ENCODE measurements at regions not wholly inside any gene's neighbourhood (a gene's known extent, or its start where the extent isn't known, plus 50 kb on each side); places are given as distances from the start of the nearest gene placed in this dataset.

GRCh38 chr15:85941186-85941855, 138.3 kb upstream of the AGBL1 start:
- DNase-seq (ENCODE audit: low spot score), result no peak

GRCh38 chr15:85942632-85943031, 137.0 kb upstream of the AGBL1 start:
- DNase-seq (ENCODE audit: low spot score), result no peak

GRCh38 chr15:85943151-85943550, 136.5 kb upstream of the AGBL1 start:
- no peak for DNase-seq (ENCODE audit: low spot score)

GRCh38 chr15:85943791-85944190, 135.9 kb upstream of the AGBL1 start:
- no peak for DNase-seq (ENCODE audit: low spot score)

- DNase-seq (ENCODE audit: low spot score), result peak; percentile 76
Observed at GRCh38 chr15:85947021-85947420, 132.7 kb upstream of the AGBL1 start.

DNA sequence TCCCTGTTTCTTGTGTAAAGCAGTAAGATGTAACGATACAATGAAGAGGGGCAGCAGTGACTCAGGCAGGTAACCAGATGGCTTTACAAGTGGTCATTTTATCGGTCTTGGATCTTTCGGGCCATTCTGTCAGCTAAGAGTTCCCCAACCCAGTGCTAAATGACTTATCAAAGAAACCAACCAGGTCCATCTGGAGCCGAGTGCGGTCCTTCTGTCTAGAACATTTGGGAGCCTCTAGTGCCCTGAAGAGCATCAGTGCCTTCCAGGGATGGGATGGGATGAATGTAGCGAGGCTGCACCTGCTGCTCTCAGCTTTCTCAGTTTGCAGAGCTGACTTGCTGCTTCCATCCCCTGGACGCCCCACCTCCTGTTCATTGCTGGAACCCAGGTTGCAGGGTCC, 131.7 kb upstream of the AGBL1 start:
- no peak for DNase-seq (ENCODE audit: low spot score)

DNA sequence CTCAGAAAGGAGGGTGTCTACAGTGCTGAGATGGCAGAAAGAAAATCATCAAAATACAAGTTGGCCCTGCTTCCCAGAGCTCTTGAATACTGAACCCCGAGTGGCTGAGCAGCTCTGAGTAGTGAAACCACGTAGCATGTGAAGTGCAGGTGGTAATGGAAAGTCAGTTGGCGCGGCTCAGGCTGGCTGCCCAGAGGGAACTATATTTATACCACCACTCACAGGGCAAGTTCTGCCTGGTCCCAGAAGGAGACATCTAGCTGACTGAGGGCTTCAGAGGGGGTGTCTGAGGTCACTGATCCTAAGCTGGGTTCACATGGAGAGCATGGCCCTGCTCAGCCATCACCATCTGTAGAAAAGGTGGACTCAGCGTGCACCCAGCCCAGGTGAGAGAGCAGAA, 129.6 kb upstream of the AGBL1 start:
- no peak for DNase-seq (ENCODE audit: low spot score)

DNA sequence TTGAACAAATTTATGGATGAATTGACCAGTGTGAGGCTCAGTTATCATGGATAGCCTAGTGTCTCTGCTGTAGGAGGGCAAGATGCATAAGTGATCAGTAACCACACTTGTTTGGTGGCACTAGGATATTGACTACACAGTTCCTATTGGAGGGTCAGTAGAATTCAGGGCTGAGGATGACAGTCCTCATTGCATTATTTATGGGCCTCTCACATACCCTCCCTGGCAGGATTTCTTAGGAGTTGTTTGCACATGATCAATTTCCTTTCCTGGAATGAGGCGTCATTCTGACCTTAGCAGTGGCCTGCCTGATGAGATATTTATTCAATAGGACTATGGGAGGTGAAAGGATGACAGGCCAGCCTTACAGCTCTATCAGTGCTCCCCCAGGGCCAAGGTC, 125.1 kb upstream of the AGBL1 start:
- DNase-seq (ENCODE audit: low spot score), result no peak

DNA sequence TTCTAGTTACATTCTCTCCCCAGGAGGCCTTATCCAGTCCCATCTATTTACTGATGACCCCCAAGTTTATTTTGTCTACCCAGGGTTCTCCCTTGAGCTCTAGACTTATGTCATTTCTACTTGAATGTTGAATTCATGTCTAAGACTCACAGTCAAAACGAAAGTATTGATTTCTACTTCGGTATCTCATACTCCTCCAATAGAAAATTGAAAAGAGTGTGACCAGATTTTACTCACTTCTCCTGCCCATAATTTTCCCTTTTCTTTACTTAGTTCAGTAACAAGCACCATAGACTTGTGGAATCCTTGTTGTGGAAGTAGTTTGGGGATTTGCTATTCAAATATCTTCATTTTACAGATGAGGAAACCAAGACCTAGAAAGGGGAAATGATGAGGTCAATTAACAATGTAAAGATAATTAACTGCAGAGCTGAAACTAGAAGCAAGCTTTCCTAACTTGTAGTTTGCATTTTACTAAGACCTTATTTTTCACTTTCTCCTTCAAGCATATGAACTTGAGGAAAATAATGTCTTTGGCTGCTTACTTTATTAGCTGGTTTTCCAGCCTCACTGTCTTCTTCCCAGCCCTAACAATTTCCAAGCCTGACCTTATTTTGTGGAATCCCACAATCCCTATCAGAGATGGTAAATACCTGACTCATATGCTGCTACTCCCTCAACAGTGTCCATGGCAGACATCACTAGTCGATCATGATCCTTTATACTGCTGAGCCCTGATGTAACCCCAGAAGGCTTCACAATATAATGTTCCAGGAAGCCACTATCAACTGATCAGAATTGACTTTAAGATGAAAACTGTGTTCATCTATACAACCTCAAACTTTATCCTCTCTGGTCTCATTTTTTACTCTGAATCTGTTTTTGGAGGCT, 123.9 kb upstream of the AGBL1 start:
- no peak for DNase-seq (ENCODE audit: low spot score)

GRCh38 chr15:85956532-85957275, 123.0 kb upstream of the AGBL1 start:
- DNase-seq (ENCODE audit: low spot score), result no peak

- no peak for DNase-seq (ENCODE audit: low spot score)
Observed at GRCh38 chr15:85959611-85960010, 120.1 kb upstream of the AGBL1 start.

DNA sequence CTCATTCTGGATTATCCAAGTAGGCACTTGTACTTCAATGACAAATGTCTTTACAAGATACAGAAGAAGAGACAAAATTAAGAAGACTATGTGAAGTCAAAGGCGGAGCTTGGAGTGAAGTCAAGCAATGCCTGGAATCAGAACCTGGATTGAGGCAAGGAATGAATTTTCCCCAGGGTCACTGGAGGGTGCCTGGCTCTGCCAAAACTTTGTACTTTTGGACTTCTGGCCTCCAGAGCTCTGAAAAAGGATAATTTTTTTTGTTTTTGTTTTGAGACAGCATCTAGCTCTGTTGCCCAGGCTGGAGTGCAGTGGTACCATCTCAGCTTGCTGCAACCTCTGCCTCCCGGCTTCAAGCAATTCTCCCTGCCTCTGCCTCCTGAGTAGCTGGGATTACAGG, 119.3 kb upstream of the AGBL1 start:
- DNase-seq (ENCODE audit: low spot score), result no peak

GRCh38 chr15:85961821-85962220, 117.8 kb upstream of the AGBL1 start:
- no peak for DNase-seq (ENCODE audit: low spot score)

- no peak for DNase-seq (ENCODE audit: low spot score)
Observed at GRCh38 chr15:85963262-85963760, 116.4 kb upstream of the AGBL1 start.

DNA sequence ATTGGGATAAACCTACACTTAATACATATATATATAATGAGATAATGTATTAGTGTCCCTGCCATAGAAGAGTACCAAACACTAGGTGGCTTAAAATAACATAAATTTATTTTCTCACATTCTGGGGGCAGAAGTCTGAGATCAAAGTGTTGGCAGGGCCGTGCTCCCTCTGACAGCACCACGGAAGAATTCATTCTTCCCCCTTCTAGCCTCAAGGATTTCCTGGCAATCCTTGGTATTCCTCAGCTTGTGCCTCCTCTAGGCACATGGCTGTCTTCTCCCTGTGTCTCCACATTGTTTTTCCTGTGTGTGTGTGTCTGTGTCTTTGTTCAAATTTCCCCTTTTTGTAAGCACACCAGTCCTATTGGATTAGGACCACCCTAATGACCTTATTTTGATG, 115.2 kb upstream of the AGBL1 start:
- no peak for DNase-seq (ENCODE audit: low spot score)

- DNase-seq (ENCODE audit: low spot score), result no peak
Observed at GRCh38 chr15:85967553-85967952, 112.1 kb upstream of the AGBL1 start.

GRCh38 chr15:85972805-85973540, 106.7 kb upstream of the AGBL1 start:
- DNase-seq (ENCODE audit: low spot score), result no peak

GRCh38 chr15:85973584-85974347, 105.9 kb upstream of the AGBL1 start:
- DNase-seq (ENCODE audit: low spot score), result peak; percentile 48

GRCh38 chr15:85974348-85974705, 105.3 kb upstream of the AGBL1 start:
- DNase-seq (ENCODE audit: low spot score), result no peak

GRCh38 chr15:85974742-85975141, 104.9 kb upstream of the AGBL1 start:
- no peak for DNase-seq (ENCODE audit: low spot score)

- DNase-seq (ENCODE audit: low spot score), result no peak
Observed at GRCh38 chr15:85976102-85976501, 103.6 kb upstream of the AGBL1 start.
